Esophagus (tissue), 2 donors: ENCODE measurements at regions not wholly inside any gene's neighbourhood (a gene's known extent, or its start where the extent isn't known, plus 50 kb on each side); places are given as distances from the start of the nearest gene placed in this dataset.

Experiments
- H3K27ac ChIP-seq, 2 donors: one replicate each; pipeline ENCODE4 v1.5.1; 2013; ENCODE audit warnings: low read depth in 2 of 2, mild to moderate bottlenecking in 2 of 2, inconsistent platforms in 1 of 2, low read length in 1 of 2, moderate library complexity in 1 of 2
- H3K27me3 ChIP-seq, 2 donors: one replicate each; pipeline ENCODE4 v1.6.1; 2013; ENCODE audit warnings: low read length in 2 of 2, control low read depth in 1 of 2, mild to moderate bottlenecking in 1 of 2; ENCODE audit not compliant: insufficient read depth in 2 of 2, control insufficient read depth in 1 of 2
- H3K36me3 ChIP-seq, 2 donors: one replicate each; pipeline ENCODE4 v1.6.1; 2013; ENCODE audit warnings: low read length in 1 of 2; ENCODE audit not compliant: control insufficient read depth in 2 of 2, insufficient read depth in 2 of 2
- H3K4me1 ChIP-seq, 2 donors: one replicate each; pipeline ENCODE4 v1.6.1; 2013; ENCODE audit warnings: low read length in 1 of 2; ENCODE audit not compliant: control insufficient read depth in 2 of 2, insufficient read depth in 2 of 2
- H3K4me3 ChIP-seq, 2 donors: one replicate each; pipeline ENCODE4 v1.5.1; 2013; ENCODE audit warnings: low read length in 2 of 2, mild to moderate bottlenecking in 2 of 2, low read depth in 1 of 2, moderate library complexity in 1 of 2
- H3K9me3 ChIP-seq, 2 donors: one replicate each; pipeline ENCODE4 v1.6.1; 2013; ENCODE audit warnings: mild to moderate bottlenecking in 2 of 2, low read depth in 1 of 2, low read length in 1 of 2, moderate library complexity in 1 of 2; ENCODE audit not compliant: control insufficient read depth in 2 of 2, insufficient read depth in 1 of 2
- WGBS, 2 donors: extraction: QIAGEN DNeasy Blood & Tissue Kit; methylation state at CpG; one replicate each; pipeline ENCODE4 v1.1.7; 2013; 5-methylcytosine and 5-hydroxymethylcytosine counted together
- donor health status: healthy with polysubstance abuse.
- donor health status: Bipolar disorder and iron deficiency.

GRCh38 chr16:64475627-64476351 lies 646.1 kb downstream of the CDH11 start:
- Histone ChIP-seq H3K36me3 (no peaks in the 10 kb centered on the region), H3K4me3 (no peak overlapping the region), H3K27me3 (no peaks in the 10 kb centered on the region), H3K27ac (no peak overlapping the region), H3K9me3 (peaks cover 0 to 3% of the 10 kb centered on the region in 2 donors), H3K4me1 (no peaks in the 10 kb centered on the region)
- WGBS, 2 donors: 68 to 71% methylated on average over 11 of the region's 11 CpGs

GRCh38 chr16:64470916-64471315 lies 650.9 kb downstream of the CDH11 start:
- Histone ChIP-seq H3K9me3 (no peaks in the 10 kb centered on the region), H3K36me3 (no peaks in the 10 kb centered on the region), H3K27ac (no peak overlapping the region), H3K4me3 (no peak overlapping the region), H3K4me1 (no peaks in the 10 kb centered on the region), H3K27me3 (no peaks in the 10 kb centered on the region)
- WGBS, 2 donors: 55 to 61% methylated on average over 2 of the region's 2 CpGs

- no peaks in the 10 kb centered on the region for H3K9me3 ChIP-seq
- H3K27ac ChIP-seq: no peak overlapping the region
- H3K4me1 ChIP-seq: no peaks in the 10 kb centered on the region
- no peaks in the 10 kb centered on the region for H3K27me3 ChIP-seq
- no peaks in the 10 kb centered on the region for H3K36me3 ChIP-seq
- WGBS, 2 donors: 57 to 68% methylated on average over 2 of the region's 2 CpGs
- H3K4me3 ChIP-seq: no peak overlapping the region
These were observed 651.8 kb downstream of the CDH11 start for GRCh38 chr16:64469906-64470702.

GRCh38 chr16:64469351-64469750 lies 652.5 kb downstream of the CDH11 start:
- no peaks in the 10 kb centered on the region for H3K4me1 ChIP-seq
- no peaks in the 10 kb centered on the region for H3K9me3 ChIP-seq
- H3K27me3 ChIP-seq: no peaks in the 10 kb centered on the region
- H3K27ac ChIP-seq: no peak overlapping the region
- WGBS, 2 donors: 83 to 84% methylated on average over 1 of the region's 1 CpG
- no peaks in the 10 kb centered on the region for H3K36me3 ChIP-seq
- H3K4me3 ChIP-seq: no peak overlapping the region

- Histone ChIP-seq H3K27me3 (no peaks in the 10 kb centered on the region), H3K36me3 (no peaks in the 10 kb centered on the region), H3K4me1 (no peaks in the 10 kb centered on the region), H3K27ac (no peak overlapping the region), H3K9me3 (no peaks in the 10 kb centered on the region), H3K4me3 (no peak overlapping the region)
- 58 to 67% methylated on average over 1 of the region's 1 CpG for WGBS, 2 donors
These were observed 653.3 kb downstream of the CDH11 start for GRCh38 chr16:64468515-64469090.

- Histone ChIP-seq H3K36me3 (no peaks in the 10 kb centered on the region), H3K27me3 (no peaks in the 10 kb centered on the region), H3K4me1 (no peaks in the 10 kb centered on the region), H3K27ac (no peak overlapping the region), H3K4me3 (no peak overlapping the region), H3K9me3 (no peaks in the 10 kb centered on the region)
- WGBS, 2 donors: 7 to 24% methylated on average over 1 of the region's 1 CpG
These were observed 662.0 kb downstream of the CDH11 start for GRCh38 chr16:64459821-64460220.

- Histone ChIP-seq H3K4me3 (no peak overlapping the region), H3K9me3 (no peaks in the 10 kb centered on the region), H3K27ac (no peak overlapping the region), H3K4me1 (no peaks in the 10 kb centered on the region), H3K27me3 (no peaks in the 10 kb centered on the region), H3K36me3 (no peaks in the 10 kb centered on the region)
- WGBS, 2 donors: 91 to 96% methylated on average over 2 of the region's 2 CpGs
These were observed 662.5 kb downstream of the CDH11 start for GRCh38 chr16:64459402-64459801.

- no peaks in the 10 kb centered on the region for H3K9me3 ChIP-seq
- H3K4me1 ChIP-seq: no peaks in the 10 kb centered on the region
- H3K36me3 ChIP-seq: no peaks in the 10 kb centered on the region
- H3K27ac ChIP-seq: no peak overlapping the region
- no peak overlapping the region for H3K4me3 ChIP-seq
- no peaks in the 10 kb centered on the region for H3K27me3 ChIP-seq
- WGBS, 2 donors: 64 to 75% methylated on average over 1 of the region's 1 CpG
These were observed 666.6 kb downstream of the CDH11 start for GRCh38 chr16:64455275-64455674.

GRCh38 chr16:64453646-64454045 lies 668.2 kb downstream of the CDH11 start:
- 56 to 59% methylated on average over 2 of the region's 2 CpGs for WGBS, 2 donors
- H3K27ac ChIP-seq: no peak overlapping the region
- no peaks in the 10 kb centered on the region for H3K27me3 ChIP-seq
- no peak overlapping the region for H3K4me3 ChIP-seq
- H3K9me3 ChIP-seq: no peaks in the 10 kb centered on the region
- H3K4me1 ChIP-seq: no peaks in the 10 kb centered on the region
- H3K36me3 ChIP-seq: no peaks in the 10 kb centered on the region
